ENCODE measurements at regions not wholly inside any gene's neighbourhood (a gene's known extent, or its start where the extent isn't known, plus 50 kb on each side); places are given as distances from the start of the nearest gene placed in this dataset.

DNA sequence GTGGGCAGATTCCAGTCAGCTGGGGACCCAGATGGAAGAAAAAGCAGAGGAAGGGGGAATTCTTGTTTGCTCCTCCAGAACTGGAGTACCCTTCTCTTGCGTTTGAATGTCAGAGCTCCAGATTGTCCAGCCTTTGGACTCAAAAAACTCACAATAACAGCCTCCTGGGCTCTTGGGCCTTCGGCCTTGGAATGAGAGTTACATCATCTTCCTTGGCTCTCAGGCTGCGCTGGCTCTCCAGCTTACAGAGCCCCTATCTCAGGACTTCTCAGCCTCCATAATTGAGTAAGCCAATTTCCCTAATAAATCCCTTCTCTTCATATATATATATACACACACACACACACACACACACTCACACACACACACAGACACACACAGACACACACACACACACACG lies 1215.7 kb upstream of the SLC10A2 start:
- no peak overlapping the region for H3K4me3 ChIP-seq (ENCODE audit: insufficient read depth, low read depth, low read length)
- 100% methylated on average over 1 of the region's 4 CpGs; no CpG with 5 or more reads in 1 of the 2 experiments for WGBS, 2 experiments (ENCODE audit: extremely low coverage in 2 of 2, insufficient read length in 1 of 2)
- dilution Hi-C loops (cut with HindIII; ENCODE audit: low sequenced_read_pairs, unreplicated experiment) = no loop called here
- H3K18ac ChIP-seq (ENCODE audit: low read depth, low read length) = no peak overlapping the region
- no peaks in the 10 kb centered on the region for H3K9me1 ChIP-seq (ENCODE audit: insufficient read depth, low read length)
- no peak overlapping the region for H2BK15ac ChIP-seq (ENCODE audit: low read depth, low read length)
- no TSS peak for BruUV-seq (replicated peaks)
- H4K20me1 ChIP-seq (ENCODE audit: insufficient read depth, low read length) = no peaks in the 10 kb centered on the region
- H2AFZ ChIP-seq (replicated peaks; ENCODE audit: low read length, poor library complexity) = no peak overlapping the region
- no peak overlapping the region for H3K27ac ChIP-seq (ENCODE audit: insufficient read depth, low read length)
- no peaks in the 10 kb centered on the region for H3K36me3 ChIP-seq (ENCODE audit: control insufficient read depth, insufficient read depth, low read length)
- DNase-seq (no peak), ATAC-seq (ENCODE audit: low read depth) (no peak)
- no peak overlapping the region for H3K14ac ChIP-seq (replicated peaks; ENCODE audit: low read depth, low read length)
- in situ Hi-C loops (cut with MboI; ENCODE audit: low sequenced_read_pairs) = no loop called here
- no peak overlapping the region for H2AK9ac ChIP-seq (replicated peaks; ENCODE audit: low read depth, low read length, poor library complexity)
- H3K4me1 ChIP-seq (ENCODE audit: control insufficient read depth, insufficient read depth, low read length) = no peaks in the 10 kb centered on the region
- no peak overlapping the region for H2BK5ac ChIP-seq (ENCODE audit: low read depth, low read length, poor library complexity, severe bottlenecking)
- CTCF ChIA-PET = no interaction called here
- no peak overlapping the region for H4K91ac ChIP-seq (ENCODE audit: insufficient read depth, low read depth, low read length)
- no peak overlapping the region for H3K4ac ChIP-seq (ENCODE audit: low read depth, low read length)
- no peaks in the 10 kb centered on the region for H3K79me1 ChIP-seq (ENCODE audit: low read depth in 1 of 2, low read length in 2 of 2)
- H2AK5ac ChIP-seq (ENCODE audit: low read depth, low read length) = no peak overlapping the region
- H2BK20ac ChIP-seq (ENCODE audit: low read depth, low read length) = no peak overlapping the region
- no peak overlapping the region for H3K23ac ChIP-seq (ENCODE audit: low read depth, low read length)
- intact Hi-C loops (cut with micrococcal nuclease) = no loop called here
- POLR2A ChIA-PET (ENCODE audit: unreplicated experiment) = no interaction called here
- H3K27me3 ChIP-seq (ENCODE audit: control insufficient read depth, insufficient read depth, low read length) = no peaks in the 10 kb centered on the region
- TF ChIP-seq, protein P1, sequence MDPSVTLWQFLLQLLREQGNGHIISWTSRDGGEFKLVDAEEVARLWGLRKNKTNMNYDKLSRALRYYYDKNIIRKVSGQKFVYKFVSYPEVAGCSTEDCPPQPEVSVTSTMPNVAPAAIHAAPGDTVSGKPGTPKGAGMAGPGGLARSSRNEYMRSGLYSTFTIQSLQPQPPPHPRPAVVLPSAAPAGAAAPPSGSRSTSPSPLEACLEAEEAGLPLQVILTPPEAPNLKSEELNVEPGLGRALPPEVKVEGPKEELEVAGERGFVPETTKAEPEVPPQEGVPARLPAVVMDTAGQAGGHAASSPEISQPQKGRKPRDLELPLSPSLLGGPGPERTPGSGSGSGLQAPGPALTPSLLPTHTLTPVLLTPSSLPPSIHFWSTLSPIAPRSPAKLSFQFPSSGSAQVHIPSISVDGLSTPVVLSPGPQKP (IDR thresholded peaks at IDR 0.05; ENCODE audit: borderline replicate concordance, low read depth, low read length) = no peak
- TF ChIP-seq MAFK (IDR thresholded peaks at IDR 0.05; ENCODE audit: low read depth, low read length) (no peak), RFX5 (IDR thresholded peaks at IDR 0.05; ENCODE audit: low read depth, low read length) (no peak), RAD21 (IDR thresholded peaks at IDR 0.05; ENCODE audit: low read length) (no peak), MAZ (IDR thresholded peaks at IDR 0.05; ENCODE audit: borderline replicate concordance, low read depth, low read length) (no peak)
- TF ChIP-seq, protein P2, sequence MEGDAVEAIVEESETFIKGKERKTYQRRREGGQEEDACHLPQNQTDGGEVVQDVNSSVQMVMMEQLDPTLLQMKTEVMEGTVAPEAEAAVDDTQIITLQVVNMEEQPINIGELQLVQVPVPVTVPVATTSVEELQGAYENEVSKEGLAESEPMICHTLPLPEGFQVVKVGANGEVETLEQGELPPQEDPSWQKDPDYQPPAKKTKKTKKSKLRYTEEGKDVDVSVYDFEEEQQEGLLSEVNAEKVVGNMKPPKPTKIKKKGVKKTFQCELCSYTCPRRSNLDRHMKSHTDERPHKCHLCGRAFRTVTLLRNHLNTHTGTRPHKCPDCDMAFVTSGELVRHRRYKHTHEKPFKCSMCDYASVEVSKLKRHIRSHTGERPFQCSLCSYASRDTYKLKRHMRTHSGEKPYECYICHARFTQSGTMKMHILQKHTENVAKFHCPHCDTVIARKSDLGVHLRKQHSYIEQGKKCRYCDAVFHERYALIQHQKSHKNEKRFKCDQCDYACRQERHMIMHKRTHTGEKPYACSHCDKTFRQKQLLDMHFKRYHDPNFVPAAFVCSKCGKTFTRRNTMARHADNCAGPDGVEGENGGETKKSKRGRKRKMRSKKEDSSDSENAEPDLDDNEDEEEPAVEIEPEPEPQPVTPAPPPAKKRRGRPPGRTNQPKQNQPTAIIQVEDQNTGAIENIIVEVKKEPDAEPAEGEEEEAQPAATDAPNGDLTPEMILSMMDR (conservative IDR thresholded peaks at IDR 0.05; ENCODE audit: low read depth, low read length) = no peak
- H3K9ac ChIP-seq (ENCODE audit: low read depth, low read length) = no peak overlapping the region
- H3K9me3 ChIP-seq (ENCODE audit: control insufficient read depth, insufficient read depth, low read length) = no peaks in the 10 kb centered on the region
- H4K5ac ChIP-seq (ENCODE audit: low read depth, low read length) = no peak overlapping the region
- no peak overlapping the region for H2BK120ac ChIP-seq (ENCODE audit: low read depth, low read length)
- no peak overlapping the region for H3K56ac ChIP-seq (ENCODE audit: extremely low read depth, insufficient read depth, low read length)
- H4K8ac ChIP-seq (ENCODE audit: low read depth in 2 of 2, low read length in 2 of 2) = no peak overlapping the region
- H3K4me2 ChIP-seq (ENCODE audit: low read depth, low read length) = no peak overlapping the region

All from IMR-90 (cell line).